ENCODE measurements at regions not wholly inside any gene's neighbourhood (a gene's known extent, or its start where the extent isn't known, plus 50 kb on each side); places are given as distances from the start of the nearest gene placed in this dataset.
"Not testable (repeated sequence)": the region's sequence is repeated elsewhere in the genome, so short reads cannot be mapped to it uniquely, and the experiment has no call there.

DNA sequence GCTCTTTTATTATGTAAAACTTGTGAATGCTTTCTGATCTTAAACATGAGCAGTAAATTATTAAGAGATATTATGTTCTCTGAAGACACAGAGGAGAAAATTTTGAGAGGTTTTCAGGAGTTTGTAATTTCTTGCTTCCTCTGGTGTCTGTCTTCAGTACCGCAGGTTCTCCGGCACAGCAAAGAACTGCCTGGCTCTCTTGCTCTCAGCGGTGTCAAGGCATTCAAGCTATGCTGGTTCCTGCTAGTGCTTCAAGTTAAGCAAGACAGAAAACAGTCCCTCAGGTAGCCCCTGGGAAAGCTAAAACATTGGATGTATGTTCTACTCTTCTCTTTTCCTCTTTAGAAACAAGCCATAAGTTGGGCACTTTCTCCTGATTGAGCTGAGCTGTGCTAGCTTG lies 120.2 kb upstream of the CENPE start:
- Histone ChIP-seq H3K9me3 (ENCODE audit: control insufficient read depth, insufficient read depth, low read length) (0 out of 2 replicates have a peak, but pooled peaks cover 2% of the 10 kb centered on the region), H3K4me1 (ENCODE audit: insufficient read depth, low read length) (peaks cover 3% of the 10 kb centered on the region; the same call in 1 of the 2 replicates), H3K9ac (ENCODE audit: low read depth, low read length) (no peak overlapping the region), H3K36me3 (ENCODE audit: insufficient read depth, low read length) (no peaks in the 10 kb centered on the region)

DNA sequence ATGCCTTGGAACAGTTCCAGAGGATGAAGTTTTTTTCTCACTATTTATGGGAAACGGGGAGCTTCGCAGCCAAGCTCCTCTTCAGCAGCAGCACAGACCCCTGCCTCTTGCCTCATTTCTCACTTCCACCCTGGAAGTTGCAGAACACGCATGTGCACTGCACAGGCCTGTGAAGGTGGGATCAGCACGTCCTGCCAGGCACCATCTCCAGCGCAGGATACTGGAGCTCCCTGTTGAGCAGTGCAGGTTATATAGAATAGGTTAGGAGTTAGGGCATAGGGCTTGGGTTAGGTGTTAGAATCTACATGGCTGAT lies 110.1 kb upstream of the CENPE start:
- Histone ChIP-seq H3K9me3 (ENCODE audit: control insufficient read depth, insufficient read depth, low read length) (no peaks in the 10 kb centered on the region), H3K4me1 (ENCODE audit: insufficient read depth, low read length) (peaks cover 16% of the 10 kb centered on the region), H3K9ac (ENCODE audit: low read depth, low read length) (no peak overlapping the region), H3K36me3 (ENCODE audit: insufficient read depth, low read length) (no peaks in the 10 kb centered on the region)

DNA sequence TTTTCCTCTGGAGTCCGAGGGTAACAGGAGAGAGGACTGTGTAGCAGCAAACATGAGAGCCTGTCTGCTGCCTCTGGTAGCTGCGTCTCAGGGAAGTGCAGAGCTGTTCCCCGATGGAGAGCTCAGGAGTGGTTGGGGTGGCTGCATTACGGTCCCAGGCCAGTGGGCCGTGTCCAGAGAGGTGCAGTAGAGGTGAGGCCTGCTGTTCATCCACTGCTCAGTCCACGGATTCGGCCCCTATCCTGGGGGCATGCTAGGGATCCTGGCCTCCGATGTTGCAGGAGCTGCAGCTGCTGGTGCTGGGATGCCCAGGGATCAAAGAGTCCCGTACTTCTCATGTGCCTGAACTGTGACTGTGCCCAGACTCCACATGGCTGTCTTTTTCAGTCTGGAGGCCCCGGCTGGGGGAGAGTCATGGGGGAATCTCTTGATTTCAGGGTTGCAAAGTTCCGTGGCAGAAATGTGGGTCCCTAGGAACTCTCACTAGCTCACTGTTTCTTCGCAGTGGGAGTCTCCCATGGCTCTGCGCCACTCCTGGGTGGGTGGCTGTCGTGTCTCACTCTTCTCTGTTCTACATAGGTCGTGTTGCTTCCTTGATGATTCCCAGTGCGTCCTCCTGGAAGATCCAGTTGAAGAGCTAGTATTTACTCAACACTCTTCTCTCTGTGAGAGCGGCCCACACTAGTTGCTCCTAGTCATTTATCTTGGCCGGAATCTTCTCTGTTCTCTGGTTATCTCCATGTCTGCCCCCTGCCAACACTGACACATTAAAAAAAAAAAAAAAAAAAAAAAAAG lies 109.5 kb upstream of the CENPE start:
- Histone ChIP-seq H3K36me3 (ENCODE audit: insufficient read depth, low read length) (no peaks in the 10 kb centered on the region), H3K9ac (ENCODE audit: low read depth, low read length) (no peak overlapping the region), H3K9me3 (ENCODE audit: control insufficient read depth, insufficient read depth, low read length) (no peaks in the 10 kb centered on the region), H3K4me1 (ENCODE audit: insufficient read depth, low read length) (peaks cover 22% of the 10 kb centered on the region)

DNA sequence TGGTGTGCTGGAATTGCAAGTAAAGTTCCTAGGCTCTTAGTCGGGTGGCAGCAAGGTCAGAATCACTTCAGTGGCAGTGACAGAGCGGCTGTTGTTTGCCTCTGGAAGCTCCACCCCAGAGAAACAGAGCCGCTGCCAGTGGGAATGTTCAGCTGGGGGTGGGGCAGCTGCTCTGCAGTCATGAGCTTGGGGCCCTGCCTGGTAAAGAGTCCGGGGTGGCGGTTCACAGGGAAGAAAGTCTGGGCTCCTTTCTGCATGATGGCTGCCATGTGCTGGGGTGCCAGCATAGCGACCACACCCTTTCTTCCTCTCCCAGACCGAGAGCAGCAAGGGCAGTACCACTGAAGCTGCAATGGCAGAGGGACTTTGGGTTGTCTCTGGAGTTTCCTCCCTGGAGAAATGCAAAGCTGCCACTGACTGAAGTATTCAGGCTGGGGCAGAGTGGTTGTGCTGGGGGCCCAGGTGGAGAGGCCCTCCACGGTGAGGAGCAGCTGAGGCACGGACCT lies 108.8 kb upstream of the CENPE start:
- no peaks in the 10 kb centered on the region for H3K36me3 ChIP-seq (ENCODE audit: insufficient read depth, low read length)
- peaks cover 24% of the 10 kb centered on the region for H3K4me1 ChIP-seq (ENCODE audit: insufficient read depth, low read length)
- H3K9ac ChIP-seq (ENCODE audit: low read depth, low read length): peak overlapping the region; percentile 1; the same call in 1 of the 2 replicates
- no peaks in the 10 kb centered on the region for H3K9me3 ChIP-seq (ENCODE audit: control insufficient read depth, insufficient read depth, low read length)

DNA sequence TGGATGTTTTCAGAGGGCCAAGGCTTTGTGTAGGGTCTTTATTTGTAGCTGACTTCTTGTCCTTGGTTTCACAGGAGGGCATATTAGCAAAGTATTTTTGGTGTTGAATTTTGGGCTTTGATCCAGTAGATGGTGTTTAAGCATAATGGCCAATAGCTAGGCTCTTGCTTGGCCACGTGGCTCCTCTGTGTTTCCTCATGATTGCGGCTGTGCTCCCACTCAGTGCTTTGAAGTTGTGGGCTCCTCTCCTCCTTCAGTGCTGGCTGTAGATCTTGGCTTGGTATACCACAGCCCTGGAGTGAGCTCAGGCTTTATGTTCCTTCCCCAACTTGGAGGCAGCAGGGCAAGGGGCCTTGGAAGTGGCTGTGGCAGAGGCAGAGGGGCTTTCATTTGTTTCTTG lies 107.2 kb upstream of the CENPE start:
- H3K9ac ChIP-seq (ENCODE audit: low read depth, low read length): no peak overlapping the region

DNA sequence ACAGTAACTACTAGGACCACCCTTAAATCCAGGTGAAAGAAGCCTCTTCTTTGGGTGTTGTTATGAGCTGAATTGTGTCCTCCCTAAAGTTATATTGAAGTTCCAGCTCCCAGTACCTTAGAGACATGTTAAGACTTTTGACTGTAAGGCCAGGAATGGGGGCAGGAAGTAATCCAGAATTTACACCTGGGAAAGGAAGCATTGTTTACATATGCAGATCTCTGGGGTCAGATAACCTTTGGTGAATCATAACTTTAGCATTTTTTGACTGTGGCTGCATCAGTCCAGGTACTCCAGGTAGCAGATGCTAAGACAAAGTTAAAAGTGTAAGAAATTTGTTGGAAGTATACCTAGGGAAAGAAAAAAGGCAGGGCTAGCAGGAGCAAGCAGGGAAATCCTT lies 104.9 kb upstream of the CENPE start:
- Histone ChIP-seq H3K36me3 (ENCODE audit: insufficient read depth, low read length) (no peaks in the 10 kb centered on the region), H3K4me1 (ENCODE audit: insufficient read depth, low read length) (peaks cover 24% of the 10 kb centered on the region), H3K9me3 (ENCODE audit: control insufficient read depth, insufficient read depth, low read length) (no peaks in the 10 kb centered on the region), H3K9ac (ENCODE audit: low read depth, low read length) (no peak overlapping the region)

More for the DNA sequence above, 107.2 kb upstream of the CENPE start:
- no peaks in the 10 kb centered on the region for H3K9me3 ChIP-seq (ENCODE audit: control insufficient read depth, insufficient read depth, low read length)
- H3K4me1 ChIP-seq (ENCODE audit: insufficient read depth, low read length): peaks cover 24% of the 10 kb centered on the region
- no peaks in the 10 kb centered on the region for H3K36me3 ChIP-seq (ENCODE audit: insufficient read depth, low read length)

DNA sequence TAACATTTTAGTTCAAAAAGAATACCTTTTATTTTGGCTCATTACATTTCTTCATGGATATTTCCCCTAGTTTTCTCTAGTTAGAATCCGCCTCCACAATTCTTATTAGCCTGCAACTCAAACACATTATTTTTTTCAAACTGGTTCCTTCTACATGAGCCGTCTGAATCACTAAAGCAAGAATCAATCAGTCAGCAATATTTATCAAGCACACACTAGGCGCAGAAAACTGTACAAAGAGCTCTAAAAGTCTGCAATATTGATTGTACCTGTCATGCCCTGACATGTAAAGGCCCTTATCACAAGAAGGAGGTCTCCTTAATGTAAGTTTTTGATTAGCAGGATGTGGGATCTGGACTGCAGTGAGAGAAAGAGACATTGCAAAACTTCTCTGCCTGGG lies 94.8 kb upstream of the CENPE start:
- no peaks in the 10 kb centered on the region for H3K36me3 ChIP-seq (ENCODE audit: insufficient read depth, low read length)
- no peak overlapping the region for H3K9ac ChIP-seq (ENCODE audit: low read depth, low read length)
- no peaks in the 10 kb centered on the region for H3K4me1 ChIP-seq (ENCODE audit: insufficient read depth, low read length)
- H3K9me3 ChIP-seq (ENCODE audit: control insufficient read depth, insufficient read depth, low read length): no peaks in the 10 kb centered on the region

DNA sequence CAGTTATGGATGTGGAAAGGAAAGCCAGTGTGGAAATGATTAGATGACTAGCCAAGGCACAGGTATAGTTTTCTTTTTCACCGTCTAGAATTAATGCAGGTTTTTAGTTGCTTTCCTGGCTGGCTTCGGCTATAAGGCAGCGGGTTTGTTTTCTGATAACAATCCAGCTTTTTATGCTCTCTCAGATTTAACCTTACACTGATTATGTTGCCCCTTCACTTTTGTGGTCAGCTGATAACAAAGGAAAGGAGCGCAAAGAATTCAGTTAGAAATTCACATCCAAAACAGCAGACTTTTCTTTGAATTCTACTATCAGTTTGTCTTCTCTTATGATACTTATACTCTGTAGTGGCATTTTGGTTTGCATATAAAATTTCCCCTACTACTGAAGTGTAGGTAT lies 94.2 kb upstream of the CENPE start:
- Histone ChIP-seq H3K36me3 (ENCODE audit: insufficient read depth, low read length) (no peaks in the 10 kb centered on the region), H3K9me3 (ENCODE audit: control insufficient read depth, insufficient read depth, low read length) (no peaks in the 10 kb centered on the region), H3K9ac (ENCODE audit: low read depth, low read length) (no peak overlapping the region), H3K4me1 (ENCODE audit: insufficient read depth, low read length) (no peaks in the 10 kb centered on the region)

DNA sequence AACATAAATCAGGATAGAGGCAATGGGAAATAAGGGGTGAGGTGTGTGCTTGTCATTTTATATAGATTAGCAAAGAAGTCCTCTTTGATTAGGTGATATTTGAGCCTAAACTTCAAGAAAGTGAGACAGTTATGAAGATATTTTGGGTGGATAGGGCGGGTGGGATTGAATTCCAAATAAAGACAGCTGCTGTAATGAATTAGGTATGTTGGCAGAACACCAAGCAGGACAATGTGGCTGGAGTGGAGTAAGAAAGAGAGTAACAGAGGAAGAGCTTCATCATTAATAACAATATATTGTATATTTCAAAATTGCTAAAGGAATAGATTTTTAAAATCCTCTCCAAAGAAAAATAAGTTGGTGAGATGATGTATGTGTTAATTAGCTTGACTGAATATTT lies 91.0 kb upstream of the CENPE start:
- Histone ChIP-seq H3K36me3 (ENCODE audit: insufficient read depth, low read length) (no peaks in the 10 kb centered on the region), H3K4me1 (ENCODE audit: insufficient read depth, low read length) (no peaks in the 10 kb centered on the region), H3K9me3 (ENCODE audit: control insufficient read depth, insufficient read depth, low read length) (no peaks in the 10 kb centered on the region), H3K9ac (ENCODE audit: low read depth, low read length) (no peak overlapping the region)

DNA sequence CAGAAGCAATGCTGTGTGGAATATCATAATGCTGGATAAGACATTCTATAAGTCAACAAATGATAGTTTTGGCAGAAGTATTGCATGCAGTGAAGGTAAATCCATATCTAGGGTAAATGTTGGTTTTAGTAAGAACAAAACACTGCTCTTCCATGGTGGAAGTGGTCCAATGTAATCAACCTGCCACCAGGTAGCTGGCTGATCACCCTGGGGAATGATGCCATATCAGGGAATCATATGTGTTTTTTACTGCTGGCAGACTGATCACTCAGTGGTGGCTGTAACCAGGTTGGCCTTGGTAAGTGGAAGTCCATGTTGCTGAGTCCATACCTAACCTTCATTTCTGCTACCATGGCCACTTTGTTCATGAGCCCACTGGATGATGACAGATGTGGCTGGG lies 74.0 kb upstream of the CENPE start:
- no peaks in the 10 kb centered on the region; the same call in 1 of the 2 replicates for H3K36me3 ChIP-seq (ENCODE audit: insufficient read depth, low read length)
- 0 out of 2 replicates have a peak, but pooled peaks cover 3% of the 10 kb centered on the region for H3K9me3 ChIP-seq (ENCODE audit: control insufficient read depth, insufficient read depth, low read length)
- no peak overlapping the region for H3K9ac ChIP-seq (ENCODE audit: low read depth, low read length)
- H3K4me1 ChIP-seq (ENCODE audit: insufficient read depth, low read length): no peaks in the 10 kb centered on the region

DNA sequence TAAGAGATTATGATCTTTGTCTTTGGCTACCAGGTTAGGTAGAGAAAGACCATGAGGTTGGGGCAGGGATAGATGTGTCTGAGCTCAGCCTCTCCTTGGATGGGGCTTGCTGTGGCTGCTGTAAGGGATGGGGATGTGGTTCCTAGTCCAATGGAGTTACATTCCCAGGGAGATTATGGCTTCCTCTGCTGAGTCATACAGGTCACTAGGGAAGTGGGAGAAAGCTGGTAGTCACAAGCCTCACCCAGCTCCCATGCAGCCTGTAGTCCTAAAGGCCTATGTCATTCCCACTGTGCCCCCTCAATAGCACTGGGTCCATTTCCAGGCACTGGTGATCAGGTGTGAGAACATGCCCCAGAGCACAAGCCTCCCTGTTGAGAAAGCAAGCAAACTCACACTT lies 70.6 kb upstream of the CENPE start:
- Histone ChIP-seq H3K4me1 (ENCODE audit: insufficient read depth, low read length) (no peaks in the 10 kb centered on the region), H3K36me3 (ENCODE audit: insufficient read depth, low read length) (no peaks in the 10 kb centered on the region; the same call in 1 of the 2 replicates), H3K9ac (ENCODE audit: low read depth, low read length) (no peak overlapping the region), H3K9me3 (ENCODE audit: control insufficient read depth, insufficient read depth, low read length) (0 out of 2 replicates have a peak, but pooled peaks cover 3% of the 10 kb centered on the region)

DNA sequence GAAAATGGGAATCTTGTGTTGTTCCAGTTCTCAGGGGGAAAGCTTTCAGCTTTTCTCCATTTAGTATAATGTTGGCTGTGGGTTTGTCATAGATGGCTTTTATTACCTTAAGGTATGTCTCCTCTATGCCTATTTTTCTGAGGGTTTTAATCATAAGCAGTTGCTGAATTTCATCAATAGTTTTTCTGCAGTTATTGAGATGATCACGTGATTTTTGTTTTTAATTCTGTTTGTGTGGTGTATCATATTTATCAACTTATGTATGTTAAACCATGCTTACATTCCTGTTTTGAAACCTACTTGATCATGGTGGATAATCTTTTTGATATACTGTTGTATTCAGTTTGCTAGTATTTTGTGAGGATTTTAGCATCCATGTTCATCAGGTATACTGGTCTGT lies 66.8 kb upstream of the CENPE start:
- H3K36me3 ChIP-seq (ENCODE audit: insufficient read depth, low read length): no peaks in the 10 kb centered on the region
- H3K4me1 ChIP-seq (ENCODE audit: insufficient read depth, low read length): no peaks in the 10 kb centered on the region
- H3K9me3 ChIP-seq (ENCODE audit: control insufficient read depth, insufficient read depth, low read length): no peaks in the 10 kb centered on the region
- no peak overlapping the region for H3K9ac ChIP-seq (ENCODE audit: low read depth, low read length)

DNA sequence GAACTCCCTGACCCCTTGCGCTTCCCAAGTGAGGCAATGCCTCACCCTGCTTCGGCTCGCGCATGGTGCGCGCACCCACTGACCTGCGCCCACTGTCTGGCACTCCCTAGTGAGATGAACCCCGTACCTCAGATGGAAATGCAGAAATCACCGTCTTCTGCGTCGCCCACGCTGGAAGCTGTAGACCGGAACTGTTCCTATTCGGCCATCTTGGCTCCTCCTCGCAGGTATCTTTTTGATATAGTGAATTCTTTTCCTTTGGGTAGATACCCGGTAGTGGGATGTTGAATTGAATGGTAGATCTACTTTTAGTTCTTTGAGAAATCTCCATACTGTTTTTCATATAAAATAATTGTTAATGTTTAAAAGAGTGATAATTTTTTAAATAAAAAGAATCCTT lies 57.9 kb upstream of the CENPE start:
- H3K36me3 ChIP-seq (ENCODE audit: insufficient read depth, low read length); H3K9me3 ChIP-seq (ENCODE audit: control insufficient read depth, insufficient read depth, low read length); H3K4me1 ChIP-seq (ENCODE audit: insufficient read depth, low read length): not testable (repeated sequence)
- peak overlapping the region; percentile 68 for H3K9ac ChIP-seq (ENCODE audit: low read depth, low read length)
